ENCODE measurements at regions not wholly inside any gene's neighbourhood (a gene's known extent, or its start where the extent isn't known, plus 50 kb on each side); places are given as distances from the start of the nearest gene placed in this dataset.

- no peak for DNase-seq
Observed at GRCh38 chr3:59280113-59280512, 230.3 kb upstream of the CFAP20DC start.

DNA sequence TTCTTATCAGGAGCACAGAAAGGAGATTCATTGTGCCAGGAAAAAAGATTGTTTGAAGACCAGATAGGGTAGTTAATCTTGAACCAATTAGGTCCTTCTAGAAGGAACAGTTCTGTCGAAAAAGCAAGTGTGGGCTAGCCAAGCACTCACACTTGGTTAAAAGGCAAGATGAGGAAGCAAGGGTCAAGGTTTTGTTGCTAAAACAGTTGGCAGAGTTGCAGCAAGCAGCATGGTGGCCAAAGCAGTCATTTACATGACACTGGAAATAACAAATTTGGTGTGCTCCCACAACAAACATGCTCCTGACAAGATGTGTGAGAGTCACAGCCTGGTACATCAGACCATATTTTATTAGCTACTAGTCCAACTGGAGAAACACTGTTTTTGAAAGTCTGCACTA, 228.0 kb upstream of the CFAP20DC start:
- DNase-seq = no peak

- DNase-seq = no peak
Observed at GRCh38 chr3:59277201-59277600, 227.4 kb upstream of the CFAP20DC start.

DNA sequence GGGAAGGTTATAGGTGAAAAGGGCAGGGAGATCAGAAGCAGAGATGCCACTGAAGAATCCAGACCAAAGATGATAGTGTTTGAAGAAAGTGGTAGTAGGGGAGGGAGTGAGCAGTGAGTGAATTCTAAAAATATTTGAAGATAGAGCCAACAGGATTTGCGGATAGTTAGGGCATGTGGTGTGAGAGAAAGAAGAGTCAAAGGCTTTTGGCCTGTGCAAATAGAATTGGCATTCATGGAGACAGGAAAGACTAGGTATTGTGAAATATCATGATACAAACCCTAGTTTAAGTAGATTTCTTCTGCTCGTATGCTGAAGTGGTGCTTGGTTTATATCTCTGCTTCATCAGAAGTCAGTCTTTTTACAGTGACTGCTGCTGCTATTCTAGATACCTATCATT, 224.2 kb upstream of the CFAP20DC start:
- no peak for DNase-seq

- no peak for DNase-seq
Observed at GRCh38 chr3:59271971-59272370, 222.1 kb upstream of the CFAP20DC start.

DNA sequence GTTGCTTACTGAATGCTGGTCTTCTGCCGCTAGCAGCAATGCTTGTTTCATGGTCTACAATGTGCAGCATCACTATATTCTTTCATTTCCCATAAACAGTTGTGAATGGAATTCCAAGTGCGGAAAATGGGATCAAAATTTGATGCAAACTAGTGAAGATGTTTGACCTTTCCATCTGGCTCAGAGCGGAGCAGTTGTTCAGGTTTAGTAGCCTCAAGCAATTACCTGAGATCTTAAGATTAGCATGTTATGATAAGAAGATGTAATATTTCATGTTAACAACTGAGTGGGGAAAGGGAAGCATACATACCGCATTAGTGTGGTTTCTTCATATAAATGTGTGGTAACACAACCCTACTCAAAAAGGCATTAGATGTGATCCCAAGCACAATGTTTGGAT, 221.1 kb upstream of the CFAP20DC start:
- DNase-seq = no peak

GRCh38 chr3:59270209-59270608, 220.4 kb upstream of the CFAP20DC start:
- no peak for DNase-seq

DNA sequence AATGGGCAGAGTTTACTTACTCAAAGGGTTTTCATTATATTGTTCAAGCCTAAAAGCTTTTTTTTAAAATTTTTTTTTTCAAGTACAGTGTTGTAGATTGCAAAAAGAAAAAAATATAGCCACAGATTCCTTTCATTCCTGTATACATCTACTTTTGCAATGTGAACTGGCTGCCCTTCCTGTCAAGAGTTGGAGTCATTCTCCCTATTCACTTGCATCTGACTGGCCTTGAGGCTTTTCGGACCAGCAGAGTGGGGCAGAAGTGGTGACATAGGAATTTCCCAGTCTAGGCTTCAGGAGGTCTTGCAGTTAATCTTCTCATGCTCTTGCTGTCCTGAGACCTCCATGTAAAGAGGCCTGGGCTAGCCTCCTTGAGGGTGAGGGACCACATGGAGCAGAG, 218.3 kb upstream of the CFAP20DC start:
- no peak for DNase-seq

GRCh38 chr3:59267021-59267420, 217.2 kb upstream of the CFAP20DC start:
- DNase-seq = no peak

GRCh38 chr3:59266551-59266950, 216.7 kb upstream of the CFAP20DC start:
- no peak for DNase-seq

GRCh38 chr3:59265566-59265965, 215.7 kb upstream of the CFAP20DC start:
- no peak for DNase-seq

DNA sequence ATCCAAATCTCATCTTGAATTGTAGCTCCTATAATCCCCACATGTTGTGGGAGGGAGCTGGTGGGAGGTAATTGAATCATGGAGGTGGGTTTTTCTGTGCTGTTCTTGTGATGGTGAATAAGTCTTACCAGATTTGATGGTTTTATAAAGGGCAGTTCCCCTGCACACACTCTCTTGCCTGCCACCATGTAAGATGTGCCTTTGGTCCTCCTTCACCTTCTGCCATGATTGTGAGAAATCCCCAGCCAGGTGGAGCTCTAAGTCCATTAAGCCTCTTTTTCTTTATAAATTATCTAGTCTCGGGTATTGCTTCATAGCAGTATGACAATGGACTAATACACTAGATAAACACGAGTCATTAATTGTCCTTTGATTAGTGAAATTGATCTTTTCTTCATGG, 214.5 kb upstream of the CFAP20DC start:
- no peak for DNase-seq

DNA sequence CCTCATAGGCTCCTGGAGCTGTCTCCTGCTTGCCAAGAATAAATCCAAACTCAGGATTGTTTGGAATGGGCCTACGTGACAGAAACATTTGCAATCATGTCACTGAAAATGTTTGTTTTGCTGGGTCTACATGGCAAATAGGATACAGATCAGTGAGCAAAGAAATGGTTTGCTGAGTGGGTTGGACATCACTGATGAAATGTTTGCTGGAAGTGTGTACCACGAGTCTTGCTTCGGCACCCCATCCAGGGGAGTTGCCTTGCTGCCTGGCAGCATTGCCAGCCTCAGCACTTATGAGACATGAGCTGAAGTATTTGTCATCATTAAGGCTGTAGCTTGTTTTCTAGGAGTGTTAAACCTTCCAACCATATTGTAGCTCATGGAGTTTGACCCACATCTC, 213.3 kb upstream of the CFAP20DC start:
- no peak for DNase-seq

DNA sequence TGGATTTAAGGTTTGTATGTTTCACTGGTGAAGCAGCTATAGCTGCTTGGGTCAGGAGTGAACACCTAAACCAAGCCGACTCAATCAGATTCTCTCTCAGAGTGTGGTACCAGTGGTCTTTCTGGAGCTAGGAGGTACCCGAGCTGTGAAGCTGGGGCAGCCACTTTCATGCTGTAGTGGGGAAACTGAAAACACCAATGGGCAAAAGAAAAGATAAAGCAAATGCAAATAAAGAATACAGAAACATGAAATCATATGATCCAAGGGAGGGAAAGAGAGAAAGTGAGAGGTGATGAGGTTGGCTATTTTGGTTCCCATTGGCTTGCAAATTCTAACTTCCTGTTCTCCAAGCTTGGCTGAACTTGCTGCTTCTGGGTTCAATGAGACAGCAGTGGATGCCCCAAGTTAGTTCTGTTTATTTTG, 212.3 kb upstream of the CFAP20DC start:
- no peak for DNase-seq

DNA sequence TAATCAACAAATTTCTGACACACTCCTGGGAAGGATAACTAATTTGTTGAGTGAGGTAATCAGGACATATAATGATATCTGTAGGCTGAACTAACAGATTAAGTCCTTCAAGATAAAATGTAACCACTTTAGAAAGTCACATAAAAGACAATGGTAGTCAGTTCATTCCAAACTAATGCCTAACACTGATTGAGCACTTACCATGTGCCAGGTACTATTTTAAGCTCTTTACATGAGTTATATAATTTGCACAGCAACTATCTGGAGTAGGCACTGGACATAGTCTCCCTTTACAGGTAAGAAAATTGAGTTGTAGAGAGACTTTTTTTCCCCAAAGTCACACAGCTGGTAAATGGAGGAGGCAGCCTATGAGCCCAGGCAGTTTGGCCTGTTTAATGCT, 211.2 kb upstream of the CFAP20DC start:
- DNase-seq = no peak

DNA sequence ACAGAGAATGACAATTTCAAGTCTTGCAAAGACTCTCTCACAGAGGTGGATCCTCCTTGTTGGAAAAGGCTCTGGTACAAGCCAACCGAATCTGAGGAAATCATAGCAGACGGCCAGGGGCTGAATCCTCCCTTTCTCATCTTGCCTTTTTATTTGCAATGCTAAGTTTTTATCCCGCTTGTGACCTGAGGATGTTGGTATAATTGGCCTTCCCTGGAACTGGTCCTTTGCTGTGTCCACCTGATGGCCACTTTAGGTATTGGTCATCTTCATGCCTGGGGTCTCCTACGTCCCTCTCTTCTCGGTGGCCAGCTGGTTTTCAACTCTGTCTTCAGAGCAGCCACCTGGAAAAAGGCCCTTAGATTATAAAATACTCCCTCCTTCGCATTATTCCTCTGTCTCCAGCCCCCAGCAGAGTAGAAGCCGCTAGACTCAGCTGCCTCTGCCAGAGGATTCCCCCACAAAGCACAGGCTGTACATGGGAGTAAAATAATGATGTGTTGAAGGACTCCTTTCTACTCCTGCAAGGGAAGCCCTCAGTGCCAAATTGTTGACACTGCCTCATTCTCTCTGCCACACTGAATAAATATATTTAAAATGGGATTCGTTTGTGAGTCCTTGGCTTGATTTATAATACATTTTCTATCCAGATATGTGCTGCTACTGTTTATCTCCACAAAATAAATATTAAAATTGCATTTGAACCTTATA, 208.9 kb upstream of the CFAP20DC start:
- no peak for DNase-seq

DNA sequence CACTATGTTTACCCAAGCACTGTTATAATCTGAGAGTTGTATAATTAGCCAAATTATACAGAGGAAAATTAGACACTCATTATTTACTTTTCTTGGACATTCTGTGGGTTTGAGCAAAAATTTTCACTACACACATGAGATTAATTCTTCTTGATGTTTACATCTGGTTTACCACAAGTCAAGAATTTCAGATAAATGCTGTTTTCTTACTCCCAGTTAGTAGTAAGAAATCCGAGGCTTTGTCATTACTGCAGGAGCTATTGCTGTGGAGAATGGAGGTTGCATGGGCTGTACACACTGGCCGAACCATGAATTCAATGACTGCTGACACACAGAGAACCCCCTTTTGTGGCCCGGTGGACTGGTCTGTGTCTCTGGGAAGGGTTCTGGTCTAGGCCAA, 207.7 kb upstream of the CFAP20DC start:
- DNase-seq = no peak

GRCh38 chr3:59256230-59256629, 206.4 kb upstream of the CFAP20DC start:
- no peak for DNase-seq

GRCh38 chr3:59254976-59255375, 205.2 kb upstream of the CFAP20DC start:
- DNase-seq = no peak

- no peak for DNase-seq
Observed at GRCh38 chr3:59254433-59254832, 204.6 kb upstream of the CFAP20DC start.

DNA sequence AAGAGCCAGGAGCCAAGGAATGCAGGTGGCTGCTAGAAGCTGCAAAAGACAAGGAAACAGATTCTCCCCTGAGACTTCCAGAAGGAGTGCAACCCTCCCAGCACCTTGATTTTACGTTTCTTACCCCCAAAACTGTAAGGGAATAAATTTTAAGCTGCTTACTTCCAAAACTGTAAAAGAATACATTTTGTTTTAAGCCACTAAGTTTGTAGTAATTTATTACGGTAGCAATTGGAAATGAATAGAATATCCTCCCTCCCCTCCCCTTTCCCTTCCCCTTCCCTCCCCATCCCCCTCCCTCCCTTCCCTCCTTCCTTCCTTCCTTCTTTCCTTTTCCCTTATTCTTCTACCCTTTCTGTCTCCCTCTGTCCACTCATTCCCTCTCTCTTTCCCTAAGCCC, 203.7 kb upstream of the CFAP20DC start:
- no peak for DNase-seq

DNA sequence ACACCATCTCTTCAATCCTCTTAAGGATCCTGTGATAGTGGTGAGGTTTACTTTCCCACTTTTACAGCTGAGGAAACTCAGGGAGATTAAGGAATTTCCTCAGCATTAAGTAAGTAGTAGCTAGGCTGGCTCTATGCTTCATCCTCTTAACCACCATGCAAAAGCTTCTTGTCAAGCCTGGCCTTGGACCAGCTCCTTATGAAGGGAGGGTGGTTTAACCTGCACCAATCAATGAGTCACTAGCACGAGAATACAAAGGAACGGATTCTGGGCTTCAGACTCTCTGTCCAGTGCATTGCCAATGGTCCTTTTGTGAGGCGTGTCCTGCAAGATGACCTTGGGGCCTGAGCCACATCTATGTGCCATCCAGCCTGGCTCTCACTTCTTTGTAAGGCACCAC, 202.0 kb upstream of the CFAP20DC start:
- no peak for DNase-seq

GRCh38 chr3:59250600-59250999, 200.8 kb upstream of the CFAP20DC start:
- DNase-seq = no peak

DNA sequence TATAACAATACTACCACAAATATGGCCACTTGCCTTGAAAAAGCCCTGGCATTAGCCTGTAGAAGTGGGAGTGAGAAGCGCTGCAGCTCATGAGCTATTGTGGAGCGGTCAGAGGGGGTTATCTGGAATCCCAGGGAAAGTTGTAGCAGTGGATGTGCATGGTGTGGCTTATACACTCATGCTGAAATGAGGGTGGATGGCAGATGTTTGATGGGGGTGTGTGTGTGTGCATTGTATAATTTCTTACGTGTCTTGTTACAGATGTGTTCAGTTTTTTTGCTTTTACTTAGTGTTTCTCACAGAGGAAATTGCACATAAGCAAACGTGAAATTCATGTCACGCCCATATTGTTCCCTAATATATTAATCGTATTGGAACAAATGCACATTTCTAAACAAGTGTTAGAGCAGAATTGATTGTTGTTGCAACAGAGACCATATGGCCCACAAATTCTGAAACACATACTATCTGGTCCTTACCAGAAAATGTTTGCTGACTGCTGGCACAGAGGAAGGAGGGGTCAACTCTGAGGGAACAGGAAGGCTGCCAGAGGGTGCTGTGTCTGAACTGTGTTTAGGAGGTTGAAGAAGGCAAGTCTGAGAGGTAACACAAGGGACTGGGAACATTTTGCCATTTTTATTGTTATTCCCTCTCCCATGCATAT, 200.0 kb upstream of the CFAP20DC start:
- DNase-seq = no peak

DNA sequence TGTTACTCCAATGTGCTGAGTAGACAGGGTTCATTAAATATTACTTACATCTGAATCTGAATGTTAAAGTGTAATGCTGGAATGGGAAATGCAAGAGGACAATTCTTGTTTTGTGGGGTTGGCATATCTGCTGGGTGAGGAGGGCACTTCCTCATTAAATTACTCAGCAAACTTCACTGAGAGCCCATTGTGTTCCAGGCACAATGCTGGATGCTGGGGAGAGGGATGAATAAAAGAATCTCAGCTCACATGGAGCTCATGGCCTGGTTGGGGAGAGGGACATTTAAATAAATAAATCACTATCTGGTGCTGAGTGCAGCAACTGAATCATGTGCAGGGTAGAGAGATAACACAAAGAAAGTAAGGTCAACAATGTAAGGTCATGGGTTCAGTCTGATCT, 199.2 kb upstream of the CFAP20DC start:
- peak; percentile 16 to 28 for DNase-seq
